Calu3 (cell line): ENCODE measurements at regions not wholly inside any gene's neighbourhood (a gene's known extent, or its start where the extent isn't known, plus 50 kb on each side); places are given as distances from the start of the nearest gene placed in this dataset.
"Not testable (repeated sequence)": the region's sequence is repeated elsewhere in the genome, so short reads cannot be mapped to it uniquely, and the experiment has no call there.

Source experiments
- BruUV-seq: library from RNA; stranded (reverse); fragments of 400-500 nt; replicated peaks from 2 replicates; lab custom pipeline; 2021; lab: Mats Ljungman, UMichigan
- CTCF ChIA-PET: fragments of 300-600 bp; sonication (Branson Sonifier 250); formaldehyde crosslinking; loops from one replicate; lab custom pipeline; 2022; ENCODE audit warnings: antibody characterized with exemption; lab: Charles Lee
- DNase-seq: peaks from one replicate; pipeline ENCODE4 v3.0.0; 2022
- H3K27ac Mint-ChIP-seq: one replicate; pipeline ENCODE4 v1.8.0; 2022; ENCODE audit warnings: mixed read lengths; ENCODE audit not compliant: unreplicated experiment
- H3K27me3 Mint-ChIP-seq: one replicate; pipeline ENCODE4 v1.8.0; 2022; ENCODE audit warnings: mixed read lengths; ENCODE audit not compliant: unreplicated experiment
- H3K36me3 Mint-ChIP-seq: one replicate; pipeline ENCODE4 v1.8.0; 2022; ENCODE audit warnings: mild to moderate bottlenecking, moderate library complexity, mixed read lengths; ENCODE audit not compliant: insufficient read depth, unreplicated experiment
- H3K4me1 Mint-ChIP-seq: one replicate; pipeline ENCODE4 v1.8.0; 2022; ENCODE audit warnings: mild to moderate bottlenecking, low read depth, mixed read lengths; ENCODE audit not compliant: unreplicated experiment
- H3K4me3 Mint-ChIP-seq: one replicate; pipeline ENCODE4 v1.8.0; 2022; ENCODE audit warnings: mild to moderate bottlenecking, low read depth, moderate library complexity, mixed read lengths; ENCODE audit not compliant: unreplicated experiment
- H3K9me3 Mint-ChIP-seq: one replicate; pipeline ENCODE4 v1.8.0; 2022; ENCODE audit warnings: low read depth, mixed read lengths; ENCODE audit not compliant: unreplicated experiment
- CTCF ChIP-seq: fragments of 200-600 bp; IDR thresholded peaks from one replicate; pipeline ENCODE4 v1.8.0; 2022; ENCODE audit warnings: antibody characterized with exemption; ENCODE audit not compliant: unreplicated experiment
- intact Hi-C: fragments of 100-400 bp; cut with micrococcal nuclease; formaldehyde crosslinking; loops from one replicate; pipeline ENCODE4 v1.10.0; 2022; ENCODE audit not compliant: unreplicated experiment

DNA sequence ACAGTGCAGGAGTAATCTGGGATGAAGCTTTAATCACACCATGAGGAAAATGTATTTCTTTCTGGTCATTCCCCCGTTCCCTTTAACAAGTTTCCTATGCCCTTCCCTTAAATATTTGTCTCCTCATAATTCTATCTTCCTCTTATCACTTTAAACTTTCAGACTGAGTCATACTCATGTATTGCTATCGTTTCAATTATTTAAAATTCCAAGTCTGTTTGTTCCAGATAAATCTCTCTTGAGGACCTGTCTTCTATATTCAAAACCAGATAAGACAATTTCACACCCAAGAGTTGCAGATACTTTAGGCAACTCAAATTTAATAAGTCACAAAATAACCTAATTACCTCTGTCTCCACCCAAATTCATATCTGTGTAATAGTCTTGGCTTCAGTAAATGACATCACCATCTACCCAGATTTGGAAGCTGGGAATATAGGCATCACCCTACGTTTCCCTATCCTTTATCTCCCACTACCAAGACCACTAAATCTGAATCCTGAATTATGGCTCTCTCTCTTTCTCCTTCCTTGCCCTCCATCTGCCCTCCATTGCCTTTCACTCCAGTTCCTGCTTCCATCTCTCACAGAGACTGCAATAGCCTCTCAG lies 220.1 kb downstream of the PYDC2 start:
- BruUV-seq = no TSS peak
- no peak for DNase-seq
- Mint-ChIP-seq H3K4me1 (no peaks in the 10 kb centered on the region), H3K36me3 (no peaks in the 10 kb centered on the region), H3K4me3 (no peak overlapping the region), H3K27ac (no peak overlapping the region), H3K9me3 (no peaks in the 10 kb centered on the region), H3K27me3 (no peaks in the 10 kb centered on the region)
- TF ChIP-seq CTCF = no peak
- CTCF ChIA-PET = interaction anchor here (0.7 kb wide), 1 partner anchor 367 kb away, joined by 3 read pairs; no protein-coding TSS in a partner anchor
- intact Hi-C loops = no loop called here

DNA sequence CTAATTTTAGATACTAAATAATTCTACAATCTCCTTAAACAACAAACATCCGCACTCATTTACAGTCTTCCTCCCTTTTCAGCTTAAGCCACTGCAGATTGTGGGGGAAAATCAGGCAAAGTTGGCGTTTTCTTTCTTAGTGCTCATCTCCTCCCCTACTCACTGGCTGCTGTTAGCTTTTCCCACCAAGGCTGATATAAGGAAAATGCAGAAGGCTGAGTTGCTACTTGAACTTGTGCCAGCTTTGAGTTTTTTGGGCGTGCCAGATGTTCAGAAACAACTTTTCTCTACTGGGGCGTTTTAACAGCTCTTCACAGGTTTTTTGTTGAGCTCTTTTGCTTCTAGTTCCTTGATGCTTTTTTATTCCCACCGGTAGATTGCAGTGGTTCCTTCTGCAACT lies 222.0 kb downstream of the PYDC2 start:
- CTCF ChIA-PET = no interaction called here
- DNase-seq = no peak
- no peak for TF ChIP-seq CTCF
- intact Hi-C loops = no loop called here
- H3K27me3 Mint-ChIP-seq = no peaks in the 10 kb centered on the region
- H3K27ac Mint-ChIP-seq = no peak overlapping the region
- no peak overlapping the region for H3K4me3 Mint-ChIP-seq
- H3K4me1 Mint-ChIP-seq = no peaks in the 10 kb centered on the region
- no peaks in the 10 kb centered on the region for H3K36me3 Mint-ChIP-seq
- no TSS peak for BruUV-seq
- H3K9me3 Mint-ChIP-seq = no peaks in the 10 kb centered on the region

DNA sequence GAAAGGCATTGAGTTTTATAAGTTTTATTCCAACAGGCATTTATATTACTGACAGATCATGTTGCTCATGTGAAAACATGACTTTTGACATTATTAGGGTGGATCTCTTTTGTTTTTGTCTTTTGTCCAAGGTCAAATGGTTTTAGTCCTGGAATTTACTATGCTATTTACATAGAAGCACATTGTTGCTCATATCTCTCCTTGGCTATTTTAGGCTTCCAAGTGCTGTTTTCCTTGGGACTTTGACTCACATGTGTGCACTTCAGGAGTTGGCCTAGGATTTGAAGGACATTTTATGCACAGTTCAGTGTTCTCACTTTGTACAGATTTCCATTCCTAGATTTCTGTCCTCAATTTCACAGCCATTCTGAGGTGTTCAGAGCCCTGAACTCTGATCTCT lies 225.7 kb downstream of the PYDC2 start:
- BruUV-seq = no TSS peak
- CTCF ChIA-PET = no interaction called here
- Mint-ChIP-seq H3K27ac (no peak overlapping the region), H3K9me3 (no peaks in the 10 kb centered on the region), H3K36me3 (no peaks in the 10 kb centered on the region), H3K4me3 (no peak overlapping the region), H3K27me3 (no peaks in the 10 kb centered on the region), H3K4me1 (no peaks in the 10 kb centered on the region)
- TF ChIP-seq CTCF = no peak
- intact Hi-C loops = no loop called here
- no peak for DNase-seq

GRCh38 chr3:191688756-191689433 lies 227.9 kb downstream of the PYDC2 start:
- CTCF ChIA-PET = no interaction called here
- H3K27ac Mint-ChIP-seq = no peak overlapping the region
- no peaks in the 10 kb centered on the region for H3K27me3 Mint-ChIP-seq
- BruUV-seq = no TSS peak
- H3K4me1 Mint-ChIP-seq = no peaks in the 10 kb centered on the region
- no peaks in the 10 kb centered on the region for H3K9me3 Mint-ChIP-seq
- no peak for DNase-seq
- H3K4me3 Mint-ChIP-seq = no peak overlapping the region
- no peak for TF ChIP-seq CTCF
- intact Hi-C loops = no loop called here
- no peaks in the 10 kb centered on the region for H3K36me3 Mint-ChIP-seq

DNA sequence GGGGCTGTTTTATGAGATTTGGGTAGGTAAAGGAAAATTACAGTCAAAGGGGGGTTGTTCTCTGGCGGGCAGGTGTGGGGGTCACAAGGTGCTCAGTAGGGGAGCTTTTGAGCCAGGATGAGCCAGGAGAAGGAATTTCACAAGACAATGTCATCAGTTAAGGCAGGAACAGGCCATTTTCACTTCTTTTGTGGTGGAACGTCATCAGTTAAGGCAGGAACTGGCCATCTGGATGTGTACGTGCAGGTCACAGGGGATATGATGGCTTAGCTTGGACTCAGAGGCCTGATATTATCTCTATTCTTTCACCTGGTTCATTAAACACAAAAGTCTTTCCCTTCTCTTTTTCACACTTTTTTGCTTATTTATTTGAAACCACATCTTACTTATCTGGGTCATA lies 230.2 kb downstream of the PYDC2 start:
- intact Hi-C loops, BruUV-seq, H3K4me3 Mint-ChIP-seq, H3K27me3 Mint-ChIP-seq, CTCF ChIA-PET, H3K9me3 Mint-ChIP-seq, H3K27ac Mint-ChIP-seq, DNase-seq, H3K36me3 Mint-ChIP-seq: not testable (repeated sequence)
- peaks cover 19% of the 10 kb centered on the region for H3K4me1 Mint-ChIP-seq
